ENCODE measurements at regions not wholly inside any gene's neighbourhood (a gene's known extent, or its start where the extent isn't known, plus 50 kb on each side); places are given as distances from the start of the nearest gene placed in this dataset.

- TF ChIP-seq SREBF2 (IDR thresholded peaks at IDR 0.05; ENCODE audit: low read length), result no peak
- TF ChIP-seq PKNOX1 (IDR thresholded peaks at IDR 0.05), result peak; percentile 83
- TF ChIP-seq PBX3 (IDR thresholded peaks at IDR 0.05; ENCODE audit: insufficient replicate concordance, low read depth, low read length), result peak; percentile 78
- TF ChIP-seq E2F8 (IDR thresholded peaks at IDR 0.05; ENCODE audit: low read depth, partially characterized antibody), result no peak
- no peak for TF ChIP-seq NR2F1 (conservative IDR thresholded peaks at IDR 0.05)
- TF ChIP-seq ZNF24 (IDR thresholded peaks at IDR 0.05), result no peak
- no peak for TF ChIP-seq BMI1 (IDR thresholded peaks at IDR 0.05; ENCODE audit: borderline replicate concordance)
These were observed 70.6 kb downstream of the OLIG3 start (continued) for GRCh38 chr6:137423451-137424168.

All from GM12878 (cell line).